ENCODE measurements at regions not wholly inside any gene's neighbourhood (a gene's known extent, or its start where the extent isn't known, plus 50 kb on each side); places are given as distances from the start of the nearest gene placed in this dataset.

DNA sequence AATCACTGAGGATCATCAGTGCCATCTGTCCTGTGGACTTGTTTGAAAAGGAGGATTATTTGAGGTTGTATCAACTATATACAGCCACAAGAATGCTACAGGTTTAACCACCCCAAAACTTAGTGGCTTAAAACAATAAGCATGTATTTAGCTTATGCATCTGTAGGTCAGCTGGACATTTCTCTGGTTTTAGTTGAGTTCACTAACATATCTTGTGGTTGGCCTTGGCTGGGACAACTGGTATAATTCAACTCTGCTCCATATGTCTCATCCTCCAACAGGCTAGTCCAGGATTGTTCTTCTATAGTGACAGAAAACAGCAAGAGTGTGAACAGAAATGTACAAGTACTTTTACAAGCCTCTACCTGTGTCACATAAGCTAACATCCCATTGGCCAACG, 49.9 kb upstream of the SOX6 start:
- TF ChIP-seq CEBPB (IDR thresholded peaks at IDR 0.05) = no peak
- TF ChIP-seq YY1 (IDR thresholded peaks at IDR 0.05; ENCODE audit: low read depth) = no peak
- TF ChIP-seq EGR1 (IDR thresholded peaks at IDR 0.05) = no peak
- no peak for TF ChIP-seq TCF12 (IDR thresholded peaks at IDR 0.05; ENCODE audit: low read depth)
- no peak for TF ChIP-seq RAD21 (IDR thresholded peaks at IDR 0.05; ENCODE audit: low read depth)
- TF ChIP-seq, protein P1, sequence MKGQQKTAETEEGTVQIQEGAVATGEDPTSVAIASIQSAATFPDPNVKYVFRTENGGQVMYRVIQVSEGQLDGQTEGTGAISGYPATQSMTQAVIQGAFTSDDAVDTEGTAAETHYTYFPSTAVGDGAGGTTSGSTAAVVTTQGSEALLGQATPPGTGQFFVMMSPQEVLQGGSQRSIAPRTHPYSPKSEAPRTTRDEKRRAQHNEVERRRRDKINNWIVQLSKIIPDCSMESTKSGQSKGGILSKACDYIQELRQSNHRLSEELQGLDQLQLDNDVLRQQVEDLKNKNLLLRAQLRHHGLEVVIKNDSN (IDR thresholded peaks at IDR 0.05) = no peak
- TF ChIP-seq TAF1 (IDR thresholded peaks at IDR 0.05; ENCODE audit: low read depth) = no peak
- TF ChIP-seq EP300 (IDR thresholded peaks at IDR 0.05; ENCODE audit: borderline replicate concordance) = no peak
- TF ChIP-seq TEAD4 (IDR thresholded peaks at IDR 0.05) = no peak
- TF ChIP-seq CREB1 (IDR thresholded peaks at IDR 0.05; ENCODE audit: low read depth) = no peak

All from Ishikawa (cell line).